ENCODE measurements at regions not wholly inside any gene's neighbourhood (a gene's known extent, or its start where the extent isn't known, plus 50 kb on each side); places are given as distances from the start of the nearest gene placed in this dataset.

- Histone ChIP-seq H3K4me1 (ENCODE audit: control insufficient read depth, insufficient read depth, low read length) (no peaks in the 10 kb centered on the region), H3K27me3 (ENCODE audit: control insufficient read depth, insufficient read depth, low read length) (no peaks in the 10 kb centered on the region), H3K27ac (ENCODE audit: low read depth, low read length) (no peak overlapping the region), H3K9me3 (ENCODE audit: control insufficient read depth, insufficient read depth, low read length) (no peaks in the 10 kb centered on the region), H3K36me3 (ENCODE audit: control insufficient read depth, insufficient read depth, low read length) (no peaks in the 10 kb centered on the region), H3K9ac (ENCODE audit: low read depth, low read length) (no peak overlapping the region), H3K4me3 (ENCODE audit: low read depth, low read length) (no peak overlapping the region)
Observed at GRCh38 chr15:100703032-100703578, 100.7 kb downstream of the ASB7 start.

GRCh38 chr15:100703671-100704070 lies 101.3 kb downstream of the ASB7 start:
- no peak overlapping the region for H3K4me3 ChIP-seq (ENCODE audit: low read depth, low read length)
- H3K27ac ChIP-seq (ENCODE audit: low read depth, low read length), result no peak overlapping the region
- no peaks in the 10 kb centered on the region for H3K4me1 ChIP-seq (ENCODE audit: control insufficient read depth, insufficient read depth, low read length)

DNA sequence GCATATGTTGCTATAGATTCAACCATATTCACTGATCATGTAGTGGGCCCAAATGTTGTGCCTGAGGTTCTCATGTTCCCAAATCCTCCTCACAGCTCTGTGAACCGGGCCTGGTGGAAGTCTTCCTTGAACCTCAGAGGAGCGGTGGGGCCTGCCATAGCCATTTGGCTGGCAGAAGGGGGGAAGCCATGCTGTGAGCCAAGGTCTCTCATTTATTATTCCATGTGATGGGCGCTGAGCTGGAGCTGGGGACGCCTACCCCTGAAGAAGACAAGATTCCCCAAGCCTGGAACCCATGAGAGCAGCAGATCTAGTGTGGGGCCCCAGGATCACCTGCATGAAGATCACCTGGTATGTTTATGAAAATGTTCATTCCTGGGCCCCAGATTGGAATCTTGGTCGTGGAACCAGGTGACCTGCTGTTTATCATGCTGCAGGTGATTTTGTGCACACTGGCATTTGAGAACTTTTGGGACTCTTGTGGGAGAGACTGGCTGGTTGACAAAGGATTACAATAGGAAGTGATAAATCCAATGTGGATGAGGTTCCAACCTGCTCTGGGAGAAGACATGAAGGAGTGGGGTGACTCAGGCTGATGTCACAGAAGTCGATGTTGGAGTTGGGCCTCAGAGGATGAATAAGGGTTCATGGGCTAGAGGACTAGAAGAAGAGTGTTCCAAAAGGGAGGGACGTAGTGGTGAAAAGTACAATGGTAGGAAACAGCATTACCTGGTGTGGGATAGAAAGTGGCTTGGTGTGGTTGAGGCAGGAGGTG lies 102.1 kb downstream of the ASB7 start:
- Histone ChIP-seq H3K27ac (ENCODE audit: low read depth, low read length) (no peak overlapping the region), H3K4me3 (ENCODE audit: low read depth, low read length) (no peak overlapping the region), H3K27me3 (ENCODE audit: control insufficient read depth, insufficient read depth, low read length) (no peaks in the 10 kb centered on the region), H3K9me3 (ENCODE audit: control insufficient read depth, insufficient read depth, low read length) (peaks cover 5% of the 10 kb centered on the region; the same call in 1 of the 2 replicates), H3K36me3 (ENCODE audit: control insufficient read depth, insufficient read depth, low read length) (no peaks in the 10 kb centered on the region), H3K9ac (ENCODE audit: low read depth, low read length) (no peak overlapping the region), H3K4me1 (ENCODE audit: control insufficient read depth, insufficient read depth, low read length) (no peaks in the 10 kb centered on the region)

More at GRCh38 chr15:100703671-100704070, 101.3 kb downstream of the ASB7 start:
- H3K9ac ChIP-seq (ENCODE audit: low read depth, low read length), result no peak overlapping the region
- no peaks in the 10 kb centered on the region for H3K27me3 ChIP-seq (ENCODE audit: control insufficient read depth, insufficient read depth, low read length)
- H3K9me3 ChIP-seq (ENCODE audit: control insufficient read depth, insufficient read depth, low read length), result no peaks in the 10 kb centered on the region
- H3K36me3 ChIP-seq (ENCODE audit: control insufficient read depth, insufficient read depth, low read length), result no peaks in the 10 kb centered on the region

- Histone ChIP-seq H3K36me3 (ENCODE audit: control insufficient read depth, insufficient read depth, low read length) (no peaks in the 10 kb centered on the region), H3K9ac (ENCODE audit: low read depth, low read length) (no peak overlapping the region), H3K4me3 (ENCODE audit: low read depth, low read length) (no peak overlapping the region), H3K27me3 (ENCODE audit: control insufficient read depth, insufficient read depth, low read length) (no peaks in the 10 kb centered on the region), H3K27ac (ENCODE audit: low read depth, low read length) (no peak overlapping the region), H3K4me1 (ENCODE audit: control insufficient read depth, insufficient read depth, low read length) (no peaks in the 10 kb centered on the region), H3K9me3 (ENCODE audit: control insufficient read depth, insufficient read depth, low read length) (peaks cover 10% of the 10 kb centered on the region)
Observed at GRCh38 chr15:100705065-100705464, 102.7 kb downstream of the ASB7 start.

- Histone ChIP-seq H3K27ac (ENCODE audit: low read depth, low read length) (no peak overlapping the region), H3K4me1 (ENCODE audit: control insufficient read depth, insufficient read depth, low read length) (no peaks in the 10 kb centered on the region), H3K9ac (ENCODE audit: low read depth, low read length) (no peak overlapping the region), H3K4me3 (ENCODE audit: low read depth, low read length) (no peak overlapping the region), H3K27me3 (ENCODE audit: control insufficient read depth, insufficient read depth, low read length) (no peaks in the 10 kb centered on the region), H3K36me3 (ENCODE audit: control insufficient read depth, insufficient read depth, low read length) (no peaks in the 10 kb centered on the region), H3K9me3 (ENCODE audit: control insufficient read depth, insufficient read depth, low read length) (peaks cover 18% of the 10 kb centered on the region)
Observed at GRCh38 chr15:100705841-100706240, 103.5 kb downstream of the ASB7 start.

GRCh38 chr15:100707229-100707628 lies 104.8 kb downstream of the ASB7 start:
- H3K4me3 ChIP-seq (ENCODE audit: low read depth, low read length), result no peak overlapping the region
- H3K27ac ChIP-seq (ENCODE audit: low read depth, low read length), result no peak overlapping the region
- H3K27me3 ChIP-seq (ENCODE audit: control insufficient read depth, insufficient read depth, low read length), result no peaks in the 10 kb centered on the region
- no peaks in the 10 kb centered on the region for H3K36me3 ChIP-seq (ENCODE audit: control insufficient read depth, insufficient read depth, low read length)
- H3K9me3 ChIP-seq (ENCODE audit: control insufficient read depth, insufficient read depth, low read length), result peaks cover 18% of the 10 kb centered on the region
- H3K4me1 ChIP-seq (ENCODE audit: control insufficient read depth, insufficient read depth, low read length), result no peaks in the 10 kb centered on the region
- H3K9ac ChIP-seq (ENCODE audit: low read depth, low read length), result no peak overlapping the region

DNA sequence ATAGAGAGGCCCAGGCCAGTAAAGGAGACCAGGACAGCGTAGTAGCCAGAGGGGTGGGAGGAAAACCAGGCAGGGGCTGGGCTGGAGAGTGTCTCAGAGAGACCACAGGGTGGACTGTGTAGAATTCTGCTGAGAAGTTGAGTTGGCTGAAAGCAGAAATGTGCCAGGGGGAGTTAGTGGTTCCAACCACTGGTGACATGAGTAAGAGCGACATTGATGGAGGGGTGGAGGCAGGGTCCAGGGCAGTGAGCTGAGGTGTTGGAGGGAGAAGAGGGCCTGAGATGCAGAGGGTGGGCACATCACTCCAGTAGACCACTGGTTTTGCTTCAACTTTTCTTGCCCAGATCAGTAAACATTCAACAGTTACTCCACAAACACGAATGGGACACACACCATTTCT lies 106.5 kb downstream of the ASB7 start:
- H3K9me3 ChIP-seq (ENCODE audit: control insufficient read depth, insufficient read depth, low read length), result peaks cover 18% of the 10 kb centered on the region
- no peaks in the 10 kb centered on the region for H3K36me3 ChIP-seq (ENCODE audit: control insufficient read depth, insufficient read depth, low read length)
- no peak overlapping the region for H3K27ac ChIP-seq (ENCODE audit: low read depth, low read length)
- H3K4me1 ChIP-seq (ENCODE audit: control insufficient read depth, insufficient read depth, low read length), result 0 out of 2 replicates have a peak, but pooled peaks cover 7% of the 10 kb centered on the region
- no peaks in the 10 kb centered on the region for H3K27me3 ChIP-seq (ENCODE audit: control insufficient read depth, insufficient read depth, low read length)
- no peak overlapping the region for H3K4me3 ChIP-seq (ENCODE audit: low read depth, low read length)
- H3K9ac ChIP-seq (ENCODE audit: low read depth, low read length), result no peak overlapping the region

DNA sequence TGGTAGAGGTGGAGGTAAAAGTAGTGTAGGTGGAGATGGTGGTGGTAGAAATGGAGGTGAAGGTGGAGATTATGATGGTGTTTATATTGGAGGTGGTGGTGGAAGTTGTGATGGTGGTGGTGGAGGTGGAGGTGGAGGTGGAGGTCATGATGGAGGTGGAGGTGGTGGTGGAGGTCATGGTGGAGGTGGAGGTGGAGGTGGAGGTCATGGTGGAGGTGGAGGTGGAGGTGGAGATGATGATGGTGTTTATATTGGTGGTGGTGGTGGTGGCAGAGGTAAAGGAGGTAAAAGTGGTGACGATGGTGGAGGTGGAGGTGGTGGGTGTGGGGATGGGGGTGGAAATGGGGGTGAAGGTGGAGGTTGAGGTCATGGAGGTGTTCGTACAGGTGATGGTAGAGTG lies 107.8 kb downstream of the ASB7 start:
- no peak overlapping the region for H3K9ac ChIP-seq (ENCODE audit: low read depth, low read length)
- 0 out of 2 replicates have a peak, but pooled peaks cover 7% of the 10 kb centered on the region for H3K4me1 ChIP-seq (ENCODE audit: control insufficient read depth, insufficient read depth, low read length)
- no peaks in the 10 kb centered on the region for H3K27me3 ChIP-seq (ENCODE audit: control insufficient read depth, insufficient read depth, low read length)
- no peak overlapping the region for H3K4me3 ChIP-seq (ENCODE audit: low read depth, low read length)
- no peak overlapping the region for H3K27ac ChIP-seq (ENCODE audit: low read depth, low read length)
- peaks cover 18% of the 10 kb centered on the region for H3K9me3 ChIP-seq (ENCODE audit: control insufficient read depth, insufficient read depth, low read length)
- H3K36me3 ChIP-seq (ENCODE audit: control insufficient read depth, insufficient read depth, low read length), result no peaks in the 10 kb centered on the region

DNA sequence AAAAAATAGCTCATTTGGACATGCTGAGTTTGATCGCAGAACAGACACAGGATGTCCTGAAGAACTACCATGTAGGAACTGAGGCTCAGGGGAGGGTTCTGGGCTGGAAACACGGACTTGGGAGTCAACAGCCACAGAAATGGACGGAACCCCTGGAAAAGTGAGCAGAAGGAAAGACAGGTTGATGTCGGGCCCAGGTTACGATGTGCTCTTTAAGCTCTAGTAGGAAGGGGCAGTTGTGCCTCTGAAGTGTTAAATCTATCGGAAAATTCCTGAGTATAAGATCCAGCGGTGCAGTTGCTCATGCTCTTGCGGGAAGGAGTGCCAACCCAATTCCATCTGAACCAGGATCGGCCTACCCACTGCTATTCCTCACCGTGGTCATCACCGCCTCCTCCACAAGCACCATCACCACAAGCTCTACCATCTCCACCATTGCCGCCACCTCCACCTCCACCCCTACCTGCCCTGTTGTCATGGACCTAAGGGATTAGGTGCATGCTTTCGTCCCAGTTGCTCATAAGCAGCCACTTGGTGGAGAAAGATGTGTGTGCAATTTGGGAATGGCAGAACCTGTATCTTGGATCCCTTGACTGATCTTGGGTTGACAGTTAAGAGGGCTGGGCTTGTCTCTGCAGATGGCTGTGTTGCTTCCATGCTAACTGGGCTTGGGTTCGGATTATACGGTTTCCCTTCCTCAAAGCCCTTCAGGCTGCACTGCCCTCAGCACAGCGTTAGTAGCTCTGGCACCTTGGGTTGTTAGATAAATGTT lies 108.5 kb downstream of the ASB7 start:
- H3K9ac ChIP-seq (ENCODE audit: low read depth, low read length), result no peak overlapping the region
- H3K9me3 ChIP-seq (ENCODE audit: control insufficient read depth, insufficient read depth, low read length), result peaks cover 18% of the 10 kb centered on the region
- H3K4me3 ChIP-seq (ENCODE audit: low read depth, low read length), result no peak overlapping the region
- H3K27ac ChIP-seq (ENCODE audit: low read depth, low read length), result no peak overlapping the region
- no peaks in the 10 kb centered on the region for H3K27me3 ChIP-seq (ENCODE audit: control insufficient read depth, insufficient read depth, low read length)
- no peaks in the 10 kb centered on the region for H3K36me3 ChIP-seq (ENCODE audit: control insufficient read depth, insufficient read depth, low read length)
- 0 out of 2 replicates have a peak, but pooled peaks cover 7% of the 10 kb centered on the region for H3K4me1 ChIP-seq (ENCODE audit: control insufficient read depth, insufficient read depth, low read length)

DNA sequence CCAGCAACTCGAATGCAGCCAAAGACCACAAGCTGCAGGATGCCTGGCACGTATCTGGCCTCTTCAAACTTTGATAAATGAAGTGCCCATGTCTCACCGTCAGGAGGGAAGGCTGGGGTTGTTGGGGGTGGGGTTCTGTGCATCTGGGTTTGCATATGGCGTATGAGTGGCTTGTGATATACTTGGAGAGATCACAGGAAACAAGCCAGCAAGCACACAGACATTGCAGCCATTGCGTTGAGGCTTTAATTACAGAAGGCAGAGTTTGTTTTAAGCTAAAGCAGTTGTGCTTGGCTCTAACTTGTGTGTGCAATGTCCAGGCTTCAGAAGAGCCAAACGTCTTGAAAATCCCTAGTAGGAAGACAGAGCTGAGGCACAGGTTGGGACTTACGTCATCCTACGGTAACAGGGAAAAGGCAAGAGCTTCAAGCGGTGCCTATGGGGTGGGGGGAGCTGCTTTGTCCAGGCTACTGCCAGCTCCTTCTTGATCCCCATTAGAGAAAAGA lies 109.2 kb downstream of the ASB7 start:
- Histone ChIP-seq H3K4me1 (ENCODE audit: control insufficient read depth, insufficient read depth, low read length) (0 out of 2 replicates have a peak, but pooled peaks cover 7% of the 10 kb centered on the region), H3K9me3 (ENCODE audit: control insufficient read depth, insufficient read depth, low read length) (peaks cover 18% of the 10 kb centered on the region), H3K4me3 (ENCODE audit: low read depth, low read length) (no peak overlapping the region), H3K27ac (ENCODE audit: low read depth, low read length) (no peak overlapping the region), H3K36me3 (ENCODE audit: control insufficient read depth, insufficient read depth, low read length) (no peaks in the 10 kb centered on the region), H3K9ac (ENCODE audit: low read depth, low read length) (no peak overlapping the region), H3K27me3 (ENCODE audit: control insufficient read depth, insufficient read depth, low read length) (no peaks in the 10 kb centered on the region)

GRCh38 chr15:100712226-100712625 lies 109.8 kb downstream of the ASB7 start:
- Histone ChIP-seq H3K9ac (ENCODE audit: low read depth, low read length) (no peak overlapping the region), H3K4me1 (ENCODE audit: control insufficient read depth, insufficient read depth, low read length) (0 out of 2 replicates have a peak, but pooled peaks cover 7% of the 10 kb centered on the region), H3K9me3 (ENCODE audit: control insufficient read depth, insufficient read depth, low read length) (peaks cover 18% of the 10 kb centered on the region), H3K27me3 (ENCODE audit: control insufficient read depth, insufficient read depth, low read length) (no peaks in the 10 kb centered on the region), H3K27ac (ENCODE audit: low read depth, low read length) (no peak overlapping the region), H3K36me3 (ENCODE audit: control insufficient read depth, insufficient read depth, low read length) (no peaks in the 10 kb centered on the region), H3K4me3 (ENCODE audit: low read depth, low read length) (no peak overlapping the region)

Measured in HUES48 (cell line).